ENCODE measurements at regions not wholly inside any gene's neighbourhood (a gene's known extent, or its start where the extent isn't known, plus 50 kb on each side); places are given as distances from the start of the nearest gene placed in this dataset.

- TF ChIP-seq ZFX (IDR thresholded peaks at IDR 0.05) (no peak), CTCF (conservative IDR thresholded peaks at IDR 0.05) (no peak)
- no peak overlapping the region for H3K27ac ChIP-seq
These were observed 186.4 kb upstream of the TMC3 start for GRCh38 chr15:81560405-81560804.

DNA sequence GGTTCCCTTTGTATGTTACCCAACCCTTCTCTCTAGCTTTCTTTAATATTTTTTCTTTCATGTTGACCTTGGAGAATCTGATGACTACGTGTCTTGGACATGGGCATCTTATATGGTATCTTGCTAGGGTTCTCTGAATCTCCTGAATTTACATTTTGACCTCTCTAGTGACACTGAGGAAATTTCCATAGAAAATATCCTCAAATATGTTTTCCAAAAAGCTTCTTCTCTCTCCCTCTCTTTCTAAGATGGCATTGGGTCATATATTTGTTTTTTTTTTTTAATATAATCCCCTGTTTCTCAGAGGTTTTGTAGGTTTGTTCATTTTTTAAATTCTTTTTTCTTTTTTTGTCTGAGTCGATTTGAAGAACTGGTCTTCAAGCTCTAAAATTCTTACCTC, 184.0 kb upstream of the TMC3 start:
- no peak overlapping the region for H3K27ac ChIP-seq
- no peak for TF ChIP-seq ZFX (IDR thresholded peaks at IDR 0.05)

DNA sequence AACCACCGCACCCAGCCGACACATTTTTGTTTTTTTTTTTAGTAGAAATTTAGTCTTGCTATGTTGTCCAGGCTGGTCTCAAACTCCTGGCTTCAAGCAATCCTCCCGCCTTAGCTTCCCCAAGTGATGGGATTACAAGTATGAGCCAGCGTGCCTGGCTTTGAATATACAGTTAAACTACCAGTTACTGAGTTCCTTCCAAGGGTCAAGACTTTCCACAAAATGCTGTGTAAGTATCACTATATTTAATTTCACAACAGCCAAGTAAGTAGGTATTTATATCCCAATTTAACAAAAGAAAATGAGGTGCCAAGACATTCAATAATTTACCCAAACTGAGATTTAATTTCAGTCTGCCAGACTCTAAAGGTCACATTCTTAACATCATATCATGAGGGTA, 181.3 kb upstream of the TMC3 start:
- TF ChIP-seq CTCF (conservative IDR thresholded peaks at IDR 0.05) (no peak), ZFX (IDR thresholded peaks at IDR 0.05) (no peak)
- H3K27ac ChIP-seq = no peak overlapping the region

DNA sequence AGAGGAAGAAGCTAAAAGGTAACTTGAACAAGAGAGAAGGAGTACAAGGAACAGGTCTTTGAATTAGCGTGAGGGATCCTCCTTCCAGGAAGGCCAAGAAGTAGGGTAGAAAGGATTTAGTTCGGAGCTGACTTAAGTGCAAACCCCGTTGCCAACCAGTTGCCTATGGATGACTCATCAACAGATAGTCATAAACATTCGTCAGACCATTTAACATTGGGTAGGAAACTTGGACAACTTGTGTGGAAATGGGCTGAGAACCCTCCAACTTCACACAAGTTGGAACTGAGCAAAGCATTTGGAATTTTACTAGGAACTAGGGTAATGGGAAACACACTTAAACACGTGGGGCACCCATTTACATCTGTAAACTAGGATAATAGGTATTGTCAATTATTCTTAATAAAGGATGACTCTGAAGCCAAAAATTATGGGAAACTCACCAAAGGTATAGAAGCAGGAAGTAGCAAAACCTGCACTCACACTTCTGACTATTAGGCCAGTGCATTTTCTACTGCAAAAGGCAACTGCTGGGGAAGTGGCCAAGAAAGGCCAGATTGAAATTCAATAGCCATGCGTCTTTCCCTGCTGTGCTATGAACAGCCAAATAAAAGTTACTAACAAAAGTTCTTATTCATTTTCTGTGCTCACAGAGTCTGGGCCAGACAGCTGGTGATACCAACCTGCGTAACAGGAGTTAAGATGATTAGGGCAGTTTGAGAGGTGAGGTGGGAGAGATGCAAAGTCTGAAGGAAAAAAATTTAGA, 174.5 kb upstream of the TMC3 start:
- TF ChIP-seq ZFX (IDR thresholded peaks at IDR 0.05) (no peak), CTCF (conservative IDR thresholded peaks at IDR 0.05) (no peak)

DNA sequence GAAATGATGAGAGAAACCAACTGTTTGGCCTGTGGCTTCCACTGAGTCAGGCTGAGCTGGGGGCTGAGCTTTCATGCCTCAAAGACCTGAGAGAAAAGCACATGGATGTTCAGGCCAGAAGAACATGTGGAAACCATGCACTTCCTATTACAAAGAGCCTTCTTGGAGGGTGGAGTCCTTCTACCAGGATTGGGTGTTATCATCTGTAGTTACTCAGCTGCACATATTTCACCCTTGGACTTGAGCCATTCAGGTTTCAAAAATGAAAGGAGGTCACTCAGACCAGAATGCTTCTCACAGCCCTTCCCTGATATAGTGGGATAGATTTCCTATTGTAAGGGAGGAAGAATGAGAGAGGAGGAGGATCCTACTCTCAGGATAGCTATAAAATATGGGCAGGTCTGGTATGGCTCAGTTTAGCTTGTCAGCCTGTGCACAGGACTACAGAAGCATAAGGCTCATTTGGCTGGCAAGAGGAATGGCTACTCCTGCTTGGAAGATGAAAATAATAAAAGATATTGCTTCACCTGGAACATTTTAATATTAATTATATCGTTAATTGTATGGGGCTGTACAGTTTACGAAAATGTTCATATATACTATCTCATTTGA, 173.6 kb upstream of the TMC3 start:
- no peak overlapping the region for H3K27ac ChIP-seq
- no peak for TF ChIP-seq CTCF (conservative IDR thresholded peaks at IDR 0.05)
- no peak for TF ChIP-seq ZFX (IDR thresholded peaks at IDR 0.05)

More for the DNA sequence above, 174.5 kb upstream of the TMC3 start:
- no peak overlapping the region for H3K27ac ChIP-seq

DNA sequence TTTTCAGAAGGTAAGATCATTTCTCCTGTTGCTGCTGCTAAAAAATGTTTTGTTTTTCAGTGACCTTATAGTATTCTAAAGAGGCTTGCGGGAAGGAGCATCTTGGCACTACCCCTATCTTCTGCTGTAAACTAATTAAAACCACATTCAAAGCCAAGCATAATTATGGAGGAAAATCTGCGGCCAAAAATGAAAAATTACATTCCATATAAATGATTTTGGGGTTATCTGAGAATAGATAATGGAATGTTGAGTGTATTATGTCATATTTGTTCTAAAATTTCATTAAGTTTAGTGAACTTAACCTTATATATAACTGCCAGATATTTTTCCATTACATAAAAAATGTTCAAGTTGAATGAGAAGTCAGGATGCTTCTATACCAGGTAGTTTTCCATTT, 170.4 kb upstream of the TMC3 start:
- TF ChIP-seq CTCF (conservative IDR thresholded peaks at IDR 0.05) = no peak
- no peak for TF ChIP-seq ZFX (IDR thresholded peaks at IDR 0.05)
- H3K27ac ChIP-seq = no peak overlapping the region

DNA sequence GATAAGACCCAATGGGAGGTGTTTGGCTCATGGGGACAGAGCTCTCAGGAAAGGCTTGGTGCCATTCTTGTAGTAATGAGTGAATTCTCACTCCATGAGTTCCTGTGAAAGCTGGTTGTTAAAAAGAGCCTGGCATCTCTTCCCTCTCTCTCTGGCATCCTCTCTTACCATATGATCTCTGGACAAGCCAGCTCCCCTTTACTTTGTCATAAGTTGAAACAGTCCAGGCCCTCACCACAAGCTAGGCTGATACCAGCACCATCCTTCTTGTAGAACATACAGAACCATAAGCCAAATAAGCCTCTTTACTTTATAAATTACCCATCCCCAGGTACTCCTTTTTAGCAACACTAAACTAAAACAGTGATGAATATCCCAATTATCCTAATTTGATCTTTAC, 166.9 kb upstream of the TMC3 start:
- H3K27ac ChIP-seq = no peak overlapping the region
- TF ChIP-seq ZFX (IDR thresholded peaks at IDR 0.05) (no peak), CTCF (conservative IDR thresholded peaks at IDR 0.05) (no peak)

- no peak overlapping the region for H3K27ac ChIP-seq
- TF ChIP-seq CTCF (conservative IDR thresholded peaks at IDR 0.05) (no peak), ZFX (IDR thresholded peaks at IDR 0.05) (no peak)
These were observed 162.3 kb upstream of the TMC3 start for GRCh38 chr15:81536356-81536755.

All from C4-2B (cell line).